ENCODE measurements at regions not wholly inside any gene's neighbourhood (a gene's known extent, or its start where the extent isn't known, plus 50 kb on each side); places are given as distances from the start of the nearest gene placed in this dataset.

GRCh38 chrX:106454991-106455390 is 156.8 kb upstream of the RADX start:
- Histone ChIP-seq H3K27ac (no peak overlapping the region), H3K36me3 (no peaks in the 10 kb centered on the region), H3K4me3 (no peak overlapping the region), H3K27me3 (peaks cover 0 to 4% (median 0%) of the 10 kb centered on the region in 3 donors), H3K4me1 (no peaks in the 10 kb centered on the region), H3K9me3 (no peaks in the 10 kb centered on the region)
- ATAC-seq (no peak), DNase-seq (no peak)
- intact Hi-C loops (cut with DNase I; ENCODE audit: low total_unique reads) (no loop called here), in situ Hi-C loops (cut with MboI; ENCODE audit: low sequenced_read_pairs in 4 of 4) (no loop called here)
- no peak for TF ChIP-seq CTCF (IDR thresholded peaks at IDR 0.05 in 4 of 5, conservative IDR thresholded peaks at IDR 0.05 in 1 of 5)
- no peak for TF ChIP-seq POLR2A (IDR thresholded peaks at IDR 0.05)

GRCh38 chrX:106457802-106458201 is 154.0 kb upstream of the RADX start:
- Histone ChIP-seq H3K4me1 (no peaks in the 10 kb centered on the region), H3K36me3 (no peaks in the 10 kb centered on the region), H3K27ac (no peak overlapping the region), H3K4me3 (no peak overlapping the region), H3K9me3 (no peaks in the 10 kb centered on the region), H3K27me3 (peaks cover 0 to 4% (median 0%) of the 10 kb centered on the region in 3 donors)
- TF ChIP-seq CTCF (IDR thresholded peaks at IDR 0.05 in 4 of 5, conservative IDR thresholded peaks at IDR 0.05 in 1 of 5), result no peak
- no peak for TF ChIP-seq POLR2A (IDR thresholded peaks at IDR 0.05)
- DNase-seq (no peak), ATAC-seq (no peak)
- intact Hi-C loops (cut with DNase I; ENCODE audit: low total_unique reads), result no loop called here
- in situ Hi-C loops (cut with MboI; ENCODE audit: low sequenced_read_pairs in 4 of 4), result no loop called here

DNA sequence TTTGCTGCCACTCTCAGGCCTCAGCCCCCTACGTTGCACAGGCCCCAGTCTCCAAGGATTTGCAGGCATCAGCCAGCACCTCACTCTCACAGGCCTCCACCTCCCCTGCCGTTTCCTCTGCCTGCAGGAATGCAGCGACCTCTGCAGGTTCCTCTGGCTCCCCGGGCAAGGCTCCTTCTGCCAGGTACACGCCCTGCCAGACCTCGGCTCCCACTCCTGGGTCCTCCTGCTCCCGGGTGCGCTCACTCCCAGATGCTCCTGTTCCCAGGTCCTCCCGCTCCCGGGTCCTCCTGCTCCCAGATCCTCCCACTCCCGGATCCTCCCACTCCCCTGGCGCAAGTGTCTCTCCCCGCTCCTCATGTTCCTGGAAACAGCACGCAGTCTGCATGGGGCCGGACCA is 144.4 kb upstream of the RADX start:
- Histone ChIP-seq H3K9me3 (no peaks in the 10 kb centered on the region), H3K36me3 (no peaks in the 10 kb centered on the region), H3K27me3 (peaks cover 0 to 3% (median 0%) of the 10 kb centered on the region in 3 donors), H3K27ac (no peak overlapping the region), H3K4me1 (no peaks in the 10 kb centered on the region), H3K4me3 (no peak overlapping the region)
- ATAC-seq (no peak), DNase-seq (no peak)
- no peak for TF ChIP-seq POLR2A (IDR thresholded peaks at IDR 0.05)
- in situ Hi-C loops (cut with MboI; ENCODE audit: low sequenced_read_pairs in 4 of 4) (no loop called here), intact Hi-C loops (cut with DNase I; ENCODE audit: low total_unique reads) (no loop called here)

- Histone ChIP-seq H3K9me3 (no peaks in the 10 kb centered on the region), H3K27me3 (peaks cover 0 to 3% (median 0%) of the 10 kb centered on the region in 3 donors), H3K4me1 (no peaks in the 10 kb centered on the region), H3K4me3 (no peak overlapping the region), H3K27ac (no peak overlapping the region), H3K36me3 (no peaks in the 10 kb centered on the region)
- DNase-seq (no peak), ATAC-seq (no peak)
- in situ Hi-C loops (cut with MboI; ENCODE audit: low sequenced_read_pairs in 4 of 4) (no loop called here), intact Hi-C loops (cut with DNase I; ENCODE audit: low total_unique reads) (no loop called here)
- TF ChIP-seq CTCF (IDR thresholded peaks at IDR 0.05 in 4 of 5, conservative IDR thresholded peaks at IDR 0.05 in 1 of 5) (no peak), POLR2A (IDR thresholded peaks at IDR 0.05) (no peak)
Measured at GRCh38 chrX:106467943-106468342, 143.8 kb upstream of the RADX start.

DNA sequence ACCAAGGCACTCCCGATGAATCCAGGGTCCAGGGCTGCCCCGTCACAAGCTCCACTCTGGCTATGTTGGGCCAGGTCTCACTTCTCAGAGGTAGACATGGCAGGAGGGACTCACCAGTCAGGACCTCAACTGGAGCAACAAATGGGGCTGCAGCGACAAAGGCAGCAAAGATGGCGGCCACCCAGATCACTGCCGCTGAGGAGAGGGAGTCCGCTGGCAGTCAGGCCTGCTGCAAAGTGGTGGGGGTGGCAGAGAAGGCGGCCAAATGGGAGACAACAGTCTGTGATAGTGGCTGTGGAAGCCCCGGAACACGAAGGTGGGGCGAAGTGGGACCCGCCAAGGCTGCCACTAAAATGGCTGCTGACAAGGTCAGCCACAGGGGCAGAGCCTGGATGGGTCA is 143.3 kb upstream of the RADX start:
- no peak for DNase-seq
- Histone ChIP-seq H3K27me3 (peaks cover 0 to 3% (median 0%) of the 10 kb centered on the region in 3 donors), H3K36me3 (no peaks in the 10 kb centered on the region), H3K4me3 (no peak overlapping the region), H3K9me3 (no peaks in the 10 kb centered on the region), H3K4me1 (no peaks in the 10 kb centered on the region), H3K27ac (no peak overlapping the region)
- TF ChIP-seq CTCF (IDR thresholded peaks at IDR 0.05 in 4 of 5, conservative IDR thresholded peaks at IDR 0.05 in 1 of 5) (no peak), POLR2A (IDR thresholded peaks at IDR 0.05) (no peak)
- in situ Hi-C loops (cut with MboI; ENCODE audit: low sequenced_read_pairs in 4 of 4), result no loop called here
- ATAC-seq, result no peak
- intact Hi-C loops (cut with DNase I; ENCODE audit: low total_unique reads), result no loop called here
